Stimulated activated CD4-positive, alpha-beta T cell treated with anti-CD3 and anti-CD28 coated beads, TNF-alpha, amount 100 ng/mL, for 1 hour (primary cell): ENCODE measurements at regions not wholly inside any gene's neighbourhood (a gene's known extent, or its start where the extent isn't known, plus 50 kb on each side); places are given as distances from the start of the nearest gene placed in this dataset.
"Not testable (repeated sequence)": the region's sequence is repeated elsewhere in the genome, so short reads cannot be mapped to it uniquely, and the experiment has no call there.

Experiments
- DNase-seq, 3 donors: peaks; one replicate each; pipeline ENCODE4 v3.0.0-alpha.2; 2020; ENCODE audit warnings: low read depth in 3 of 3, low spot score in 1 of 3

DNA sequence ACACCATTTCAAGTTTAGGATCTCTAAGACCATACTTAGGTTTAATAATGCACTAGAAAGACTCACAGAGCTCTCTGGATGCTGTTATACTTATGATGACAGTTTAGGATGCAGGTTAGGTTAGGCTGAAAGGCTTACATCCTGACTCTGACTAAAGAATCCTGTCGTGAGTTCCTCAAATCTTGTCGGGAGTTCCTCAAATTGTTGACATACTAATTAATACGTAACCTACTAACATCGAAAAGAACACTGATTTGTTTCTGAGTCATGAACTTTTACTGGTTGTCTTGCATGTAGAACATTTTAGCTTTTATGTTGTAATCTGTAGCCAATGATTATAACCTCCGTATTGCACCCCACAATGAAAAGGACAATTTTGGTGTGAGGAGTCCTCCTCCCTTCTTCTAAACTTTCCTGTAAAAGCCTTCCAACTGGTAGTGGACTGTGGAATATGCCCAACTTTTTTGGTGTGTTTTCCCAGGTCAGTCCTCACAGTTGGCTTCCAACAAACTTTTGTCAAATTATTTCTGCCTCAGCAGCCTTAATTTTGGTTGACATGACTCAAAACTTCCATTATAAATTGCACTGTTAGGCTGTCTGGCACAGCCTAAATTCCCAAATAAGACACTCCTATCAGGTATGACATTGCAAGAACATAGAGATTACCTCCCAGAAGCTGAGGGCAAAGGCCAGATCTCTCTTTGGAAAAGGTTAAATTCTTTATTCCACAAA is 107.9 kb upstream of the PALMD start:
- no peak for DNase-seq

DNA sequence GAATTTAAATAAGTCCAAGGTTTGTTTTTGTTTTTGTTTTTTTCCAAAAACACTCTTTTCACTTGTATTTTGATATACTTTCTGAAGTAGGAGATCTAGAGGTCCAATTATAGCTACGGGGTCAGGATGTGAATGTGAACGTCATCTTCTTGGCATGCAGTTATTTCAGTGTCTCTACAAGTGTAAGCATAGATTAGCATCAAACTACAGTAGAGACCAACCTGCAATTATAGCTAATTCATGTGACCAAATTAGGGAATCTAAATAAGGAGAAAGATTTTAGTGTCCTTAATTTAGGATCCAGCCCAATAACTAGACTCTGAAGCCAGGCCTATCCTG is 107.3 kb upstream of the PALMD start:
- no peak for DNase-seq

DNA sequence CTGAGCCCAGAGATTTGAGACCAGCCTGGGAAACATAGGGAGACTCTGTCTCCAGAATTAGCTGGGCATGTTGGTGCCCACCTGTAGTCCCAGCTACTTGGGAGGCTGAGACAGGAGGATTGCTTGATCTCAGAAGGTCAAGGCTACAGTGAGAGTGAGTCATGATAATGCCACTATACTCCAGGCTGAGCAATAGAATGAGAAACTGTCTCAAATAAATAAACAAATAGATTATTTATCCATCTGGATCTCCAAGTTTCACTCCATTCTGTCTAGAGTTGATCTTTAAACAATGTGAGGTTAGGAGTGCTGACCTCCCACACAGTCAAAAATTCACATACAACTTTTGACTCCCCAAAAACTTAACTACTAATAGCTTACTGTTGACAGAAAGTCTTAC is 106.8 kb upstream of the PALMD start:
- no peak for DNase-seq

DNA sequence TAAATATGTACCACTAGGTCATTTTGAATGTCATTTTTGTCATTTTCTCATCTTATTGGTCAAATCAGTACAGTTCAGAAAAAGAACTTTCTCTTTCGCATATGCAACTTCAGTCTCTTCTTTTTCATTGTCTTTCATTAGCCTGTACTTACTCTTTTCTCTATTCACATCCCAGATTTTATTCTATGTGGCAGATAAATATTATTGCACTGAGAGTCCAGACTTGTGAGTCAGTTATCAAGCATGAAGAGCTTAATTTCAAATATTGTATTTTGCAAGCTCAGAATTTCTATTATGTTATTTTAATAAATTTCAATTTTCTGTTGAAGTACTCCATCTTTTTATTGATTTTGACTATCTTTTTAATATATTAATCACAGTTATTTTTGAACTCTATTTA is 105.2 kb upstream of the PALMD start:
- no peak for DNase-seq

DNA sequence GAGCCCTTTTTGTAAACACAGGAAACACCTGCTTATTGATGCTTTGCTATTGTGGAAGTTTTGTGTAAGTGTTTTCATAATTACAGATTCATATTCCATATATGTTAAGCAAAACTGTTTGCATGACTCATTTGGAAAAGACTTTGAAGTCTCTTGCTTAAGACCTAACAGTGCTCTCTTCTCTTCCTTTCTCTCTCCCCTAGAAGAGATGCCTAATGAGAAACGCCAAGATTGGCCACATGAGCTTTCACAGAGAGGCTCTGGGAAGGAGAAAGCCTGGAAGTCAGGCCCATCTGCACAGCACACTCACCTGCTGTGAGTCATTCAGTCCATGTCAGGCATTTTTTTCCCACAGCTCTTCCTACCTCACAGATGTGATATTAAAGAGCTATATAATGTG is 101.6 kb upstream of the PALMD start:
- no peak for DNase-seq

DNA sequence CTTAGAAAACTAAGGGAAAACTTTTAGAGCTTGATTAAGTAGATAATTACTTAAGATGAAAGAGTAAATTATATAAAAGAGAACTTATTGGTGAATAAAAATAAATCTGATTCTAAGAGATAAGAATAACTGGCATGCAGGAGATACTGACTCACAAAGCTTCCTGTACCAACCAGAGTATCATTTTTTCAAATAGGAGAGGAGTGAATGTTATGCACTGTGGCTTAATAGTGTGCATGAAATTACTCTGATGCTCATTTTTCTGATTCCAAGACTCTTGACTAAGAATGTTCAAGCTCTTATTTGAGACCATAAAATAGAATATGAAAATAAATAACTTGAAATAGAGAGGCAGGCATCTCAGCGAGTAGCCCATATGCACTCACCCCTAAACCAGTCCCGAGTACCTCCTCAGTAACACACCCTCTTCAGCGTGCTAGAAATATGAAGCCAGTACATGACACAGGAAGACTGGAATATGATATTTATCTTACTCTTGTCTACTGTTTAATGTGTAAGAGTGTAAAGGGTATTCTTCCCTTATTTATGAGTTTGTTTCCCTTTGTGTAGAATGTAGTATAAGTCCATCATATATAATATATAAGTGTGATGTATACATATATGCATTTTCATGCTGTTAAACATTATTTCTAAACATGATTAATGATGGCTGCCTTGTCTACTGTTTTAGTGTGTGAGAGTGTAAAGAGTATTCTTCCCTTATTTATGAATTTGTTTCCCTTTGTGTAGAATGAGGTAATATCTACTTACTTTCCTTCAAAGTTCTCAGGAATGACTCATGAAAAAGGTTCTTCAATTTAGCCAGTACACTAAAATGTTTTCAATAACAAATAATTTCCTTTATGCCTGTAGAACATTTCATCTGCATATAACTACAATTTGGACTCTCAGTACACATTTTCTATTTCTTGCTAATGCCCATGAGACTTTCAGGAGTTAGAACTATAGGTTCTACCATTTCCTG is 99.2 kb upstream of the PALMD start:
- DNase-seq = no peak

DNA sequence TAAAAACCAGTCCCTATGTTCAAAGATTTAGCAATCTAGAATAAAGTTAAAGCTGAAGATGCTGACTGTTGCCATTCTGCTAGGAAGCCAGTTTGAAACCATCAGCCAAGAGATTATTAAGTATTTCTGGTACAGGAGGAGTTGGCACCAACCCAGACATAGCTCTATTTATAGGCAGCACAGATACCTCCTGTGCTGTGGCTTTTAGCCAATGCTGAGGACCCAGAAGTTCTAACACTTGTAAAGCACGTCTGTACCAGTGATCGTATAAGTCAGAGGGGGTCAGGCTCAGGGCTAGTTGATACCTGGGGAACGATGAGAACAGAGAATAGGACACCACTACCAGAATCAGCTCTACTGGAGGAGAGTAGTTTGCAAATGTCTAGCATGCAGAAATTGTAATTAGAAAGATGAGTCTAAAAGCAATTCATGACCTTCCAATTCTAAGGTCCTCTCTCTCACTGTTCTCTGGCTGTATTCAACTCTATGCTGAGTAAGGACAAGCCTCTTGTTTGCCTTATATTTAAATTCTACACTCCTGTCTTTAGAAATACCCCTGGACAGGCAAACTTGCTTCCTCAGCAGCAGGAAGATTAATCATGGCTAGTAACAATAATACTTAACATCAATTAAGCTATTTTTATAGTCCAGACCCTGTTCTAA is 96.8 kb upstream of the PALMD start:
- DNase-seq = no peak

DNA sequence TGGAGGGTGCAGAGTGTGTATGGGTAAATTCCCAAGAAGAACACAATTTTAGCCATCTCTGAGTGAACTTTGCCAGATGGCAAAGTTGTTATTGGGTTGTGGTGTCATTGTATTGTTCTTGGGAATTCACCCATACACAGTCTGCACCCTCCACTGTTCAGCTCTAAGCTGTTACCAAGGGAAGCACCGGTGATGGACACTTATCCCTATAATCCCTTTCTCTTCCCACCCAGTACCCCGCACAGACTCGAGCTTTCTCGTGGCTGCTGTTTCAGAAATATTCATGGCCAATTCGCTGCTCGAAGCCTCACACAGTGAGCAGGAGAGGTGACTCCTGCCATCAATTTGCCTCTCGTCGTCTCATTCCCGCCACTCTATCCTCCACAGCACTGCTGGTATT is 95.7 kb upstream of the PALMD start:
- no peak for DNase-seq

DNA sequence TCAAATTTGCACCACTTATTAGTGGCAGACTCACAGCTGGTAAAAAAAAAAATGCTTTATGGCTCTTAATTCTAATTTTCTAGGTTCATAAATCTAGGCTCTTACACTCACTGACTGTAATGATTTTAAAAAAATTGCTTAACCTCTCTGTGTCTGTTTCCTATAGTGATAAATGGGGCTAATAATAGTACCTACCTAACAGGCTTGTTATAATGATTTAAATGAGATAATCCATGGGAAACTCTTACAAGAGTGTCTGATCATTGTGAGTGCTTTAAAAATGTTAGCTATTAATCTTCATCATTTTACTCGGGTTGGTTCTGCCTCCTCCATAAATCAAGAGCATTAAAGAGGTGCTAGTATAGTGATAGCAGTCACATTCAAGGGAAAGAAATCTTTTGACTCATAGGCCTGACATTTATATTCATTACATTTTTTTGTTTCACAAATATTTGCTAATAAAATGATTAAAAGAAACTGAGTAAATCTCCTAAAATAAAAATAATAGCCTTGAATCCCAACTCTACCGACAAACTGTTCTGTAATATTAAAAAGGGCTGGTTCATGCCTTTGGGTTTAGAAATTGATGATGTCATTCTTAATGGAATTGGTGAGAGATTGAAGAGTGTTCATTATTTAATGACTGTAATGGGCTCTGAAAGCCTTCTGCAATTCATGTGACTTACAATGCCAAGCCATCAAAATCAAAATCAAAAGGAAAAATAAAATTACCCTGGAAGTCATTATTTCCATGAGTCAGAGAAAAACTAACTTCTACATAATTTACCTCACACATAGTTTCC is 93.9 kb upstream of the PALMD start:
- DNase-seq = no peak

DNA sequence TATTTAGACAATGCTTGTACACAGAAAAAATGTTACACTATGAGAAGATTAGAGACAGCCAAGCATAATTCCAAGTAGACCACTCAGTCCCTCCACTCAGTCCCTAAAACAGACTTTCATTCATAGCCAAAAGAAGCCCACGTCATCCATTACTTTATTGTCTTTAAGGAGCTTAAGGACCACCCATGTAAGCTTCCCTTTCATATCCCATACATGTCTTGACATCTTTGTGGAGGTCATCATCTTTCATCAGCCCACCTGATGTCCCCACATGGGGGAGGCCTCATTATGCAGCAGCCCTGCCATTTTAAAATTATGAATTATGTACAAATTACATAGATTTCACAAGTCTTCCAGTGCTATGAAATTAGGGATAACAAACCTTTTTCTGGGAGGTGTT is 92.6 kb upstream of the PALMD start:
- DNase-seq = no peak

DNA sequence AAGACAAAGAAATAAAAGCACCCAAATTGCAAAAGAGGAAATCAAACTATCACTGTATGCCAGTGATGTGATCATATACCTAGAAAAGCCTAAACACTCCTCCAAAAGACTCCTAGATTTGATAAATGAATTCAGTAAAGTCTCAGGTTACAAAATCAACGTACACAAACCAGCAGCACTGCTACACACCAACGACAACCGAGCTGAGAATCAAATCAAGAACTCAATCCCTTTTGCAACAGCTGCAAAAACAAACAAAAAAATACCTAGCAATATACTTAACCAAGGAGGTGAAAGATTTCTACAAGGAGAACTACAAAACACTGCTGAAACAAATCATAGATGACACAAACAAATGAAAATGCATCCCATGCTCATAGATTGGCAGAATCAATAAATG is 92.1 kb upstream of the PALMD start:
- not testable (repeated sequence) for DNase-seq

DNA sequence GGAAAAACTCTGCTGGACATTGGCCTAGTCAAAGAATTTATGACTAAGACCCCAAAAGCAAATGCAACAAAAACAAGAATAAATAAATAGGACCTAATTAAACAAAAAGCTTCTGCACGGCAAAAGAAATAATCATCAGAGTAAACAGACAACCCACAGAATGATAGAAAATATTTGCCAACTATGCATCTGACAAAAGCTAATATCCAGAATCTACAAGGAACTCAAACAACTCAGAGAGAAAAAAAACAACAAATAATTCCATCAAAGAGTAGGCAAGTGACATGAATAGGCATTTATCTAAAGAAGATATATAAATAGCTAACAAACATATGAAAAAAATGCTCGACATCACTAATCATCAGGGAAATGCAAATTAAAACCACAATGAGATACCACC is 91.2 kb upstream of the PALMD start:
- no peak for DNase-seq

DNA sequence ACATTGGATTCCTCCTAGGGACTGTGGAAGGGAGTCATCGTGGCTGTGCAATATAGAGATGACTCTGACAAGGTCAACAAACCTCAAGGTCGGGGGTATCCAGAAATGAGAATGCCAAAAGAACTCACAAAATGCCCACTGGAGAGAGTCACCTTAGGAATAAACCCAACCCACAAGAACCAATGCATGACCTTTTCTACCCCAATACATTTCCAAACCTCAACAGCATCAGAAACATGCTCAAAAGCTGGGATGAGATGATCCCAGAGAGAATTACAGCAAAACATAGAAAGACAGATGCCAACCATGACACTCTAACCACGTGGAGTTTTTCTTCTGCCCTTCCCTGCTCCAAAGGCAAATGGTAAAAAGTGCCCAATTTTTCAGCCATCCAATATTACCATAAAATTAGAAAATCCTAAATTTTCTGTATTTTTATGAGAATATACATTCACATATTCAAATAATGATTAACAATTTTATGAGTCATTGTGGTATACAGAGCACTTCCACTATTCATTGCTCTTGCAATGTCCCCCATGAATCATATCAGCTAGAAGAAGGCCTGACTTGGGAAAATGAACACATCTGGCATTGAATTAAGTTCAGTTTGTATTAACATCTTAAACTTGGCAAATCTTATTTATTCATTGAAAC is 88.2 kb upstream of the PALMD start:
- no peak for DNase-seq

DNA sequence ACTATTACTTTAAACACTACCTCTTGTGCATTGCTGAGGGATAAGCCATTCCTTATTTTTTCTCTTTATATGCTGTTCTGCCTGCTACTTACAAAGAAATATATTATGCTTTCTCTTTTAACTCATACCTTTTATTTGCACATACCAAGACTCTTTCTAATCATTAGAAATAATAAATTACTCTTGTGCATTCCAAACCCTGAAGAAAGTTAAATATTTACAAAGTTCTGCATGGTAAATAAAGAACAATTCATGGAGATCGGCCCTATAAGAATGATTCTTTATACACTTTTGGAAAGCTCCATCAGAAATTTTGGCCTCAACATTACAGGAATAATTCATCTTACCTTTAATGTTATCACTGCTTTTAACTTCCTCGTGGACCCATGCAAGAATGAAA is 86.7 kb upstream of the PALMD start:
- no peak for DNase-seq

DNA sequence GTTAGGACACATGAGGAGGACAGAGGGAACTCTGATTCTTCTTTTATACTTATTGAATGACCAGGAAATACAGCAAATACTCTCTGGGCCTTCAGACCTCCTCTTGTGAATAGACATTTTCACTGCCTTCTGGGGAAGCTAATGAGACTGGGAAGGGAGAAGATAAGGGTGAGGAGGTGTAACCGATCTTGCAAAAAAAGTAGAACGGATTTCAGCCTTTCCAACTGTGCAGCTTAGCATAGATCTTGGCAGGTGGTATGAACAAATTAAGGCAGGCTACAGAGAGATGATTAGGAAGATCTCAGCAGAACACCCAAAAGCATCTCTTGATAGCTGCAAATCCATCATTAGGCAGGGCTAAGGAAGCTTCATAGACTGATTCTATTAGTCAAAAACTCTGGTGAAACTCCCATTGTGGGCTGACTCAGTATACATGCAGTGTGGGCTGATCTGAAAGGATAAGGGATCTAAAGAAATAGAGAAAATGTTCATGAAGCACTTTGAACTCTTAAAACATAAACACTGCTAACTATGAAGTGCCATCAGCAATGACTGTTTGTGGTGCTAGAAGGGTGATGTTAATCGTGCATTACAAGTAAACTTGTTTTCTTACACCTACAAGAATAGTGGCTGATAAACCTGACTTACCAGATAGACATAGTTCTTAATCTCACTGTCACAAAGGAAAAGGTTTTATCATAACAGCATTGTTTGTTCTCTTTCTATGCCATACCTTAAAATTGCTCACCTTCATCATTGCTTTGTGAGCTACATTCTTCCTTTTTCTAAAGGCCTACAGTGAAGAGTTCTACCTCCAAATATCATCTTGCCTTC is 85.5 kb upstream of the PALMD start:
- DNase-seq = no peak

DNA sequence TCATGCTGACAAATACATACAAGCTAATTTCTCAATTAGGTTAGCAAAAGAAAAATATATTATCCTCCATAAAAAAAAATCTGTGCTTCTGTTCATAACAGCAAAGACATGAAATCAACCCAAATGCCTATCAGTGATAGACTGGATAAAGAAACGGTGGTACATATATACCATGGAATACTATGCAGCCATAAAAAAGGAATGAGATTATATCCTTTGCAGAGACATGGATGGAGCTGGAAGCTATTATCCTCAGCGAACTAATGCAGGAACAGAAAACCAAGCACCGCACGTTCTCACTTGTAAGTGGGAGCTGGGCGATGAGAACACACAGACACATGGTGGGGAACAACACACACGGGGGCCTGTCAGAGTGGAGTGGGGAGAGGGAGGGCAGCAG is 84.0 kb upstream of the PALMD start:
- no peak for DNase-seq

DNA sequence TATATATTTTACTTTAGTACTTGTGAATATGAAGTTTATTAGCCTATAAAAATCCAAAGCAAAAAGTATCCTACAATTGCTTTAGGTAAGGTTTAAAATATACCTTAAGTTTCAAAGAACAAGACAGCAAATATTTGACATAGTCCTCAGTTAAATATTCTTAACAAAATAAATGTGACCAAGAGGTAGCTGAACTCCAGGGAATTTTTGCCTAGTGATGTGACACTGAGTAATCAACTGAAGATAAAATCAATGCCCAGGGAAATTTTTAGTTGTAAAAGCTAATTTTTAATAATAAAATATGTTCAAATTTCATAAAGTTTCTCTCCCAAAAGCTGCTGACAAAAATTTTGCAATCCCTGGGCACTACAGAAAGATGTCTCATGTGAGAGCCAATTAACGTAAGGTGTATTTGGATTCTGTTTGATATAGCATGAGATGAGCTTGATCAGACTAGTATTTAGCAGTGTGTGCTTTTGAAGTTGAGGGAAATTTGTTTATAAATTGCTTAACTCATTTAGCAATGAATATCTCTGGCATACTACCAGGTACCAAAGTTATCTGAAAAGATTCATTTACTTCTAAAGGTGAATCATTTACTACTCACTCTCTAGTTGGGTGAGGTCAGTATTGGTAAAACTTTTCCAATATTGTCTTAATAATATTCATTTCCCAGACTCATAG is 80.2 kb upstream of the PALMD start:
- DNase-seq = no peak

DNA sequence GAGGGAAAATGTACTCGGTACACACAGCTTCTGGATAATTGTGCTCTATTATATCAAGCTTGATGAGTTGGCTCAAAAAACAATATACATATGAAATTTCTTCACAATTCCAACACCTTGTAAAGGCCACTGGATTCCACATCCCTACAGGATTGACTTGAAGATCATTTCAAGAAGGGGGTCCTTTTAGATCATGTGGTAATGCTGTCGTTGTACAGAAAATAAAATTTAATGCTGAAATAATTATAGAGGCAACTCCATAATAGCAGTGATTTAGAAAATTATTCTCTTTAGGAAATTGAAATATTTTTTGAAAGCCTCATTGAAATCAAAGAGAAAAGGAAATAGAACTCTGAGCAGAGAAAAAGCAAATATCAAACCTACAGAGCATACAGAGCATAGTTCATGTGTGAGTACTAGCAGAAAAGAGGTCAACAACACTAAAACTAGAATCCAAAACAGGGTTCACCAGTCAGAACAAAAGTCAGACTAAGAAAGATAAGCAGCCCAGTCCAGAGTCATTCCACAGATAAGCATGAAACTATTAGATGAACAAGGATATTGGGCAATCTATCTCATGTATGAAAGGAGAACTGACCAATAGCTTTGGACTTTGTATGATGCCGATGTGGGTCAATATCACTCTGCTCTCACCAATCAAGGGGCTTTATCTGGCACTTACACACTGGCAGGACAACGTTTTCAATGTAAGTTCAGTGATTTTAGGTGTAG is 79.5 kb upstream of the PALMD start:
- no peak for DNase-seq
